NCI-H748 treated with DMSO at 0.1 percent for 48 hours (cell line): ENCODE measurements at regions not wholly inside any gene's neighbourhood (a gene's known extent, or its start where the extent isn't known, plus 50 kb on each side); places are given as distances from the start of the nearest gene placed in this dataset.

Experiments
- DNase-seq: peaks from one replicate; lab custom pipeline; 2025; lab: John Stamatoyannopoulos, UW

GRCh38 chr1:221104596-221104995 lies 225.4 kb downstream of the HLX start:
- no peak for DNase-seq

GRCh38 chr1:221105578-221105977 lies 226.3 kb downstream of the HLX start:
- no peak for DNase-seq

GRCh38 chr1:221106616-221107015 lies 227.4 kb downstream of the HLX start:
- no peak for DNase-seq

GRCh38 chr1:221109930-221110329 lies 230.7 kb downstream of the HLX start:
- DNase-seq, result no peak

- no peak for DNase-seq
Measured at GRCh38 chr1:221117133-221117532, 237.9 kb downstream of the HLX start.

GRCh38 chr1:221117548-221117951 lies 238.3 kb downstream of the HLX start:
- DNase-seq, result no peak

GRCh38 chr1:221118176-221118937 lies 239.1 kb downstream of the HLX start:
- no peak for DNase-seq

- DNase-seq, result no peak
Measured at GRCh38 chr1:221118938-221119320, 239.7 kb downstream of the HLX start.

- DNase-seq, result no peak
Measured at GRCh38 chr1:221122501-221122900, 243.3 kb downstream of the HLX start.

- DNase-seq, result no peak
Measured at GRCh38 chr1:221125976-221126375, 246.7 kb downstream of the HLX start.

GRCh38 chr1:221137666-221138065 lies 258.4 kb downstream of the HLX start:
- DNase-seq, result no peak

GRCh38 chr1:221138516-221138915 lies 259.3 kb downstream of the HLX start:
- DNase-seq, result no peak

GRCh38 chr1:221139991-221140390 lies 260.7 kb downstream of the HLX start:
- DNase-seq, result no peak

GRCh38 chr1:221141096-221141495 lies 261.9 kb downstream of the HLX start:
- DNase-seq, result no peak

GRCh38 chr1:221141606-221142285 lies 262.5 kb downstream of the HLX start:
- no peak for DNase-seq

- no peak for DNase-seq
Measured at GRCh38 chr1:221148660-221149059, 269.4 kb downstream of the HLX start.

GRCh38 chr1:221149111-221149510 lies 269.9 kb downstream of the HLX start:
- DNase-seq, result no peak

GRCh38 chr1:221149555-221150075 lies 270.4 kb downstream of the HLX start:
- DNase-seq, result no peak

GRCh38 chr1:221150996-221151395 lies 271.8 kb downstream of the HLX start:
- DNase-seq, result no peak

GRCh38 chr1:221154932-221155331 lies 275.7 kb downstream of the HLX start:
- DNase-seq, result no peak

GRCh38 chr1:221157026-221157761 lies 278.0 kb downstream of the HLX start:
- peak; percentile 6 for DNase-seq

- DNase-seq, result peak; percentile 56
Measured at GRCh38 chr1:221159608-221160007, 280.4 kb downstream of the HLX start.

GRCh38 chr1:221161571-221162041 lies 282.4 kb downstream of the HLX start:
- no peak for DNase-seq
